SIG-M5 treated with dmso at 0.1 percent for 504 hours (cell line): ENCODE measurements at regions not wholly inside any gene's neighbourhood (a gene's known extent, or its start where the extent isn't known, plus 50 kb on each side); places are given as distances from the start of the nearest gene placed in this dataset.

Experiments
- DNase-seq: peaks from one replicate; lab custom pipeline; 2025; ENCODE audit not compliant: unreplicated experiment; lab: John Stamatoyannopoulos, UW

- no peak for DNase-seq
These were observed 57.7 kb upstream of the F3 start for GRCh38 chr1:94599095-94599813.

GRCh38 chr1:94597701-94598100, 56.1 kb upstream of the F3 start:
- peak; percentile 42 for DNase-seq

GRCh38 chr1:94596260-94596659, 54.7 kb upstream of the F3 start:
- DNase-seq, result no peak

GRCh38 chr1:94595658-94596057, 54.1 kb upstream of the F3 start:
- no peak for DNase-seq

DNA sequence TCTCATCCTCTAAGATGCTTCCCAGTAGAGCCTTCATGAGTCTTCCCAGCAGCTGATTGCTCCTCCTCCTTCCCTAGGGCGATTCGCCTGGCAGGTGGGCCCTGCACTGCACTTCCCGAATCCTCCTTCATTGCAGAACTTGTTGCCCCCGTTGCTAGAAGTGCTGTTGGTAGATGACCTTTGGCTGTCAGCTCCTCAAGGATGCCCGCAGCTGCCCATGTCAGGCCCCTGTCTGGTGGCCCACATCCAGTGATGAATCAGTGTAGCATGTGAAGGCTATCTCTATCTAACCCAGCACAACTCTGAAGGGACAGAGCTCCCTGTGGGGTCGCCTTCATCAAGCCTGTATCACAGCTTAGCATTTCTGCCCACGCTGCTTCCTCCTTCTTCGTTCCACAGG, 52.1 kb upstream of the F3 start:
- DNase-seq, result no peak

DNA sequence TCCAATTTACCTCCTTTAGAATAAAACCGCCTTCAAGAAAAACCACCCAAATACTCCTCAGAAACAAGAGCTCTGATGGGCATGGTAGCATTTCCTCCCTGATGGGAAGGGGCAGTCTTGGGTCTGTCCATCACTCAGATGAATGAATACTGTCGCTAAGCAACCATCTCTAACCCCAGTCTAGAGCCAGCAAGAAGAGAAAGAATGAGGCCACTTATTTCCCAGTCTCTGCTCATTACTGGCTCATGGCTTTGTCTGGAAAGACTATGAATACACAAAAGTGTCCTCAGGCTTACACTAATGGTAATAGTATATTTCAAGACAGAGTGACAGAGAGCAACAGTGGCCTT, 51.0 kb upstream of the F3 start:
- DNase-seq, result no peak

DNA sequence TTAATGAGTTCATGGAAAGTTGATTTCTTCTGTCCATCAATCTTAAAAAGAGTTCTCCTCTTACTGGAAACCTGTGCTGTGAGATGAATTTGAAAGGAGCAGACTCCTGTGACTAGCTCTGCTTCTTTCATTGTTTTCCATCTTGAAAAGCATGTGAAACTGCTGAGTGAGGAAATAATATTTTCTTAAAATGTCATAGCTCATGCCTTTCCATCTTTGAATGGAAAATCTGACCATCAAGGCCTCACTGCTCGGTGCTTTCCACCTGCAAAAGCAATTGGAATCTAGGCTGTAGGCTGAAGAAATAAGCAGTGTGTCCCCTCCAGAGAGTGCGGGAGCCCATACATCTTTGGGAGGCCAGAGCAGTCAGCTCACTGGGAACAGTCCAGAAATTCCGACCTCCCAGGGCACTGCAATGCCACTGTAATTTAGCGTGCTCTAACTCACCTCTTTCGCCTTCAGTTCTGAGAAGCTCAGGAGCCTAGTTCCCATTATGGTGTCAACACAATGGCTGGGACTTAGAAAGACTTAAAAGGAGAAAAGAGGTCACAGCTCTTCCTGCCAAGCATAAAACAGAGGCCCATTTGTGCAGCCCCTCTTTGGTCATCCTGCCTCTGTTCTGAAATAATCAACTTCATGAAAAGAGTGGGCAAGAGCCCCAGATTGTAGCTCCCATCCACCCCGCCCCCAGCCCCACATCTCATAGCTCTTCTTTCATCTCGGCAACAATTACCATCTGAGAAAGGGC, 50.4 kb upstream of the F3 start:
- no peak for DNase-seq
